Pancreas (tissue), 10 donors: ENCODE measurements at regions not wholly inside any gene's neighbourhood (a gene's known extent, or its start where the extent isn't known, plus 50 kb on each side); places are given as distances from the start of the nearest gene placed in this dataset.

Experiments
- ATAC-seq, 4 donors: fragments of 200-7000 bp; cut with Tn5 transposase; one replicate each; pipeline versions ENCODE4 v1.8.0 to v1.9.1; 2020; ENCODE audit warnings: mild to moderate bottlenecking in 4 of 4, moderate library complexity in 4 of 4
- DNase-seq, 6 donors: peaks; one replicate each; pipeline ENCODE4 v3.0.0-alpha.2; 2020
- FAIRE-seq: peaks from 2 replicates; lab custom pipeline; 2012; peaks lifted over from hg19 to GRCh38; lab: Jason Lieb, UNC
- H3K27ac ChIP-seq, 4 donors: fragments of 200-600 bp; sonication (generic); 1 replicate in 3 of 4; 2 replicates in 1 of 4; pipeline versions ENCODE4 v1.5.0 to v1.8.0; 2020
- H3K27me3 ChIP-seq, 4 donors: fragments of 200-600 bp; one replicate each; pipeline ENCODE4 v1.8.0; 2021
- H3K36me3 ChIP-seq, 3 donors: fragments of 200-600 bp; sonication (generic) in 1 of 3; one replicate each; pipeline versions ENCODE4 v1.5.0 to v1.8.0; 2020 to 2021
- H3K4me1 ChIP-seq, 3 donors: fragments of 200-600 bp; one replicate each; pipeline ENCODE4 v1.8.0; 2021
- H3K4me3 ChIP-seq, 4 donors: fragments of 200-600 bp; sonication (generic) in 2 of 4; one replicate each; pipeline versions ENCODE4 v1.5.0 to v1.8.0; 2020 to 2021
- H3K9me3 ChIP-seq, 4 donors: fragments of 200-600 bp; one replicate each; pipeline ENCODE4 v1.8.0; 2021
- CTCF ChIP-seq, 4 donors: fragments of 200-600 bp; sonication (generic) in 3 of 4; IDR thresholded peaks; one replicate each; pipeline versions ENCODE4 v1.5.0 to v1.8.0; 2021; ENCODE audit warnings: antibody characterized with exemption in 4 of 4
- WGBS, 2 donors: extraction: QIAGEN DNeasy Blood & Tissue Kit; methylation state at CpG; one replicate each; pipeline ENCODE4 v1.1.7; 2013; 5-methylcytosine and 5-hydroxymethylcytosine counted together
- intact Hi-C, 3 donors: fragments of 100-400 bp; cut with DNase I; formaldehyde crosslinking; loops; one replicate each; pipeline versions ENCODE4 v1.11.1 to v1.14.2; 2022
- donor health status: healthy with polysubstance abuse.
- donor health status: DM: no; HTN: no; CAD: no; lungs with moderate emphysema.
- donor health status: DM: no; HTN: no; CAD: no.
- donor health status: control.
- donor health status: control.
- donor health status: Bipolar disorder and iron deficiency.
- donor health status: DM: yes; HTN: yes; CAD: no.
- donor health status: DM: no; HTN: no; CAD: no.
- donor health status: DM: no; HTN: no; CAD: no.
- donor health status: DM: yes; HTN: yes; CAD: no.

GRCh38 chr6:166714581-166714980 lies 87.5 kb upstream of the RPS6KA2 start:
- no peaks in the 10 kb centered on the region for H3K27me3 ChIP-seq
- intact Hi-C loops = no loop called here
- FAIRE-seq (no peak), DNase-seq (no peak), ATAC-seq (no peak)
- no peak for TF ChIP-seq CTCF (IDR thresholded peaks at IDR 0.05)
- no peaks in the 10 kb centered on the region for H3K36me3 ChIP-seq
- H3K27ac ChIP-seq = no peak overlapping the region
- 89 to 90% methylated on average over 9 to 10 of the region's 10 CpGs for WGBS, 2 donors
- H3K4me3 ChIP-seq = no peak overlapping the region
- no peaks in the 10 kb centered on the region for H3K4me1 ChIP-seq
- H3K9me3 ChIP-seq = no peaks in the 10 kb centered on the region

- H3K27ac ChIP-seq = no peak overlapping the region
- 79 to 80% methylated on average over 2 of the region's 2 CpGs for WGBS, 2 donors
- no peaks in the 10 kb centered on the region for H3K4me1 ChIP-seq
- no peaks in the 10 kb centered on the region for H3K36me3 ChIP-seq
- DNase-seq = no peak
- no peaks in the 10 kb centered on the region for H3K9me3 ChIP-seq
- intact Hi-C loops = no loop called here
- no peak for TF ChIP-seq CTCF (IDR thresholded peaks at IDR 0.05)
- no peak overlapping the region for H3K4me3 ChIP-seq
- no peak for ATAC-seq
- FAIRE-seq = no peak
- no peaks in the 10 kb centered on the region for H3K27me3 ChIP-seq
Measured at GRCh38 chr6:166714187-166714510, 87.1 kb upstream of the RPS6KA2 start.

GRCh38 chr6:166713434-166714186 lies 86.6 kb upstream of the RPS6KA2 start:
- FAIRE-seq (no peak), ATAC-seq (no peak), DNase-seq (no peak)
- Histone ChIP-seq H3K36me3 (no peaks in the 10 kb centered on the region), H3K9me3 (no peaks in the 10 kb centered on the region), H3K27me3 (no peaks in the 10 kb centered on the region), H3K4me1 (no peaks in the 10 kb centered on the region), H3K4me3 (no peak overlapping the region), H3K27ac (no peak overlapping the region)
- WGBS, 2 donors = 80 to 85% methylated on average over 16 of the region's 16 CpGs
- TF ChIP-seq CTCF (IDR thresholded peaks at IDR 0.05) = no peak
- intact Hi-C loops = no loop called here

- intact Hi-C loops = no loop called here
- no peak for ATAC-seq
- FAIRE-seq = no peak
- Histone ChIP-seq H3K27ac (no peak overlapping the region), H3K36me3 (no peaks in the 10 kb centered on the region), H3K9me3 (no peaks in the 10 kb centered on the region), H3K4me3 (no peak overlapping the region), H3K4me1 (no peaks in the 10 kb centered on the region), H3K27me3 (no peaks in the 10 kb centered on the region)
- no peak for DNase-seq
- TF ChIP-seq CTCF (IDR thresholded peaks at IDR 0.05) = no peak
- WGBS, 2 donors = 69 to 70% methylated on average over 21 of the region's 21 CpGs
Measured at GRCh38 chr6:166712286-166713228, 85.5 kb upstream of the RPS6KA2 start.
